Neural crest cell (in vitro differentiated cells): ENCODE measurements at regions not wholly inside any gene's neighbourhood (a gene's known extent, or its start where the extent isn't known, plus 50 kb on each side); places are given as distances from the start of the nearest gene placed in this dataset.

Experiments
- DNase-seq: peaks from one replicate; pipeline ENCODE4 v3.0.0; 2021; ENCODE audit warnings: low read depth, mixed read lengths, low spot score
- H3K27ac Mint-ChIP-seq: one replicate; pipeline ENCODE4 v1.8.0; 2021; ENCODE audit warnings: mild to moderate bottlenecking, mixed read lengths; ENCODE audit not compliant: unreplicated experiment
- H3K27me3 Mint-ChIP-seq: 2 replicates; pipeline ENCODE4 v1.8.0; 2021; ENCODE audit warnings: low read depth, mild to moderate bottlenecking, mixed read lengths
- H3K36me3 Mint-ChIP-seq: 2 replicates; pipeline ENCODE4 v1.8.0; 2021; ENCODE audit warnings: low read depth, mild to moderate bottlenecking, mixed read lengths
- H3K4me1 Mint-ChIP-seq: 2 replicates; pipeline ENCODE4 v1.8.0; 2021; ENCODE audit warnings: mixed read lengths
- H3K4me3 Mint-ChIP-seq: one replicate; pipeline ENCODE4 v1.8.0; 2021; ENCODE audit warnings: mild to moderate bottlenecking, mixed read lengths
- H3K9me3 Mint-ChIP-seq: 2 replicates; pipeline ENCODE4 v1.8.0; 2021; ENCODE audit warnings: mixed read lengths
- TF ChIP-seq, protein P1 (sequence below): fragments of 200-600 bp; sonication (generic); conservative IDR thresholded peaks from 2 replicates; pipeline ENCODE4 v1.5.0; 2021; ENCODE audit warnings: antibody characterized with exemption, mild to moderate bottlenecking

DNA sequence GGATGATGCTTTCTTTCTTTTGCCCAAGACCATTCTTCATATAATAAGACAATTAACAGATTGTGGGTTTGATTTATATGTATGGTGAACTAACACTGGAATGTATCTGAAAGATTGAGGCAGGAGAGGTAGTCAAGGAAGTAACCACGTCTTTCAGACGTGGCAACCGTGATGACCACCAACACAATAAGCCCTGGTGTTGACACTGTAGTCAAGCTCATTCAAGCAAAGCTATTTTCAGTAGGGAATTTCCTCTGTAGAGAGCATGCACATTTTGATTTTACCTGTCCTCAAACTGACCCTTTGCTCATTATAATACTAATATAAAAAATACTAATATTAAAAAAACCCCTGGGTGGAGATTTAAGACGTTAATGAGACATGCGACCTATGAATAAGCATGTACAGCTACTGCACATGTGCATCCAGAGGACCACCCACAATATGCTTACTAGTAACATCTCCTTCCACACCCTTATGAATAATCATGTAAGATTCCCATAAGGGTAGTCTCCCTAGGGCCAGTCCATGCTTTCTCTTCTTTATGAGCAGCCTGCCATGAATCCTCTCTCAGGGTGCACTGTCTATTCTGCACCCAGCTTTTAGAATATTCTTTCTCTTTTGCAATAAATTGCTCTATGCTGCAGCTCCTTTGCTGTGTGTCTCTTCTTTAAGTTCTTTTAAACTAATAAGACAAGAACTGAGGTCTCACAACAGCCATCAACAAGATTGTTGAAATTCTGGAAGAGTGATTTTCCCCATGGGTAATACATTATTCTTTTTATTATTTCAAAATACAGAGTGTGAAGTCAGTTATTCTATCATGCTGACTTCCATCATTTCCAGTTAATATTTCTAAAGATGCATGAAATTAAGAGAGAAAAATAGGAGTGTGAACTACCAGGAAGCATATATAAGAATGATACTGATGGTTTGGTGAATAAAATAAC lies 151.3 kb upstream of the NPVF start:
- H3K4me1 Mint-ChIP-seq = no peaks in the 10 kb centered on the region
- peaks cover 4% of the 10 kb centered on the region for H3K9me3 Mint-ChIP-seq
- no peak for DNase-seq
- TF ChIP-seq, protein P1, sequence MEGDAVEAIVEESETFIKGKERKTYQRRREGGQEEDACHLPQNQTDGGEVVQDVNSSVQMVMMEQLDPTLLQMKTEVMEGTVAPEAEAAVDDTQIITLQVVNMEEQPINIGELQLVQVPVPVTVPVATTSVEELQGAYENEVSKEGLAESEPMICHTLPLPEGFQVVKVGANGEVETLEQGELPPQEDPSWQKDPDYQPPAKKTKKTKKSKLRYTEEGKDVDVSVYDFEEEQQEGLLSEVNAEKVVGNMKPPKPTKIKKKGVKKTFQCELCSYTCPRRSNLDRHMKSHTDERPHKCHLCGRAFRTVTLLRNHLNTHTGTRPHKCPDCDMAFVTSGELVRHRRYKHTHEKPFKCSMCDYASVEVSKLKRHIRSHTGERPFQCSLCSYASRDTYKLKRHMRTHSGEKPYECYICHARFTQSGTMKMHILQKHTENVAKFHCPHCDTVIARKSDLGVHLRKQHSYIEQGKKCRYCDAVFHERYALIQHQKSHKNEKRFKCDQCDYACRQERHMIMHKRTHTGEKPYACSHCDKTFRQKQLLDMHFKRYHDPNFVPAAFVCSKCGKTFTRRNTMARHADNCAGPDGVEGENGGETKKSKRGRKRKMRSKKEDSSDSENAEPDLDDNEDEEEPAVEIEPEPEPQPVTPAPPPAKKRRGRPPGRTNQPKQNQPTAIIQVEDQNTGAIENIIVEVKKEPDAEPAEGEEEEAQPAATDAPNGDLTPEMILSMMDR = no peak
- no peaks in the 10 kb centered on the region for H3K36me3 Mint-ChIP-seq
- no peak overlapping the region for H3K4me3 Mint-ChIP-seq
- no peaks in the 10 kb centered on the region for H3K27me3 Mint-ChIP-seq
- H3K27ac Mint-ChIP-seq = no peak overlapping the region

DNA sequence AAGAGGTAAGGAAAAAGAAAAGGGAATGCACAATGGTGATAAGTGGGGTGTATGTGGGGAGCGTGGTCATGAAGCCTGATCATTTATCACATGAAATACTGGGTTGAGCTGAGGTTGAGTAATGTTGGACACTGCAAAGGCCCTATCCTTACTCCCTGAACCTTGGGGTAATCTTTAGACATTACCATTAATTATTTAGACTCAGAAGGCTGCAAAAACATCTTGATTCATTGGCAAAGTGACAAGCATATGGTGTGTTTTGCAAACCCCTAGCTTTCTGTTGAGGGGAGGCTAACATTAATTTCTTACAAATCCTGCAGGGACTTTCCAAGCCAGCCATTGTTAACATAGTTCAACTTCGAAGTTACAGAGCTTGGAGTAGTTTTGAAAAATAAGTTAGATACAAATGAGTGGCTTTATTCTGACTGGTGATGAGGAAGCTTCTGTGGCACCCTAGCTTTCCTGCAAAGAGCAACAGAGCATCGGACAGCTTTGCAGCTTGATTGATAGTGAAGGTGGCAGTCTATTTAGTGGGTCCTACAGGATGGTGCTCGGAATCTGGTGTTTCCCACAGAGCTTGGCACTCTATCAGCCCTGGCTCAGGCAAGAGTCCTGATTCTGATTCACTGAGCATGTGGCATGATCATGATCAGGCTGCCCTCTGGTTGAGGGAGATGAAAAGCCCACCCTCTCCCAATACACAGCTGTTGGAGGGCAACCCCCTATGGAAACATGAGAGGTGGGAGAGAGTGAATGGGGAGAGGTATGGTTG lies 153.7 kb upstream of the NPVF start:
- Mint-ChIP-seq H3K27me3 (no peaks in the 10 kb centered on the region), H3K4me3 (no peak overlapping the region), H3K4me1 (no peaks in the 10 kb centered on the region), H3K27ac (no peak overlapping the region), H3K9me3 (no peaks in the 10 kb centered on the region), H3K36me3 (no peaks in the 10 kb centered on the region)
- DNase-seq = no peak
- TF ChIP-seq, protein P1 = no peak

GRCh38 chr7:25382869-25383268 lies 154.6 kb upstream of the NPVF start:
- no peak overlapping the region for H3K27ac Mint-ChIP-seq
- DNase-seq = no peak
- no peaks in the 10 kb centered on the region for H3K9me3 Mint-ChIP-seq
- H3K36me3 Mint-ChIP-seq = no peaks in the 10 kb centered on the region
- no peaks in the 10 kb centered on the region for H3K27me3 Mint-ChIP-seq
- no peaks in the 10 kb centered on the region for H3K4me1 Mint-ChIP-seq
- no peak overlapping the region for H3K4me3 Mint-ChIP-seq
- TF ChIP-seq, protein P1 = no peak

GRCh38 chr7:25383402-25383801 lies 155.1 kb upstream of the NPVF start:
- Mint-ChIP-seq H3K36me3 (no peaks in the 10 kb centered on the region), H3K27ac (no peak overlapping the region), H3K4me3 (no peak overlapping the region), H3K4me1 (no peaks in the 10 kb centered on the region), H3K9me3 (no peaks in the 10 kb centered on the region), H3K27me3 (no peaks in the 10 kb centered on the region)
- DNase-seq = no peak
- TF ChIP-seq, protein P1 = no peak

DNA sequence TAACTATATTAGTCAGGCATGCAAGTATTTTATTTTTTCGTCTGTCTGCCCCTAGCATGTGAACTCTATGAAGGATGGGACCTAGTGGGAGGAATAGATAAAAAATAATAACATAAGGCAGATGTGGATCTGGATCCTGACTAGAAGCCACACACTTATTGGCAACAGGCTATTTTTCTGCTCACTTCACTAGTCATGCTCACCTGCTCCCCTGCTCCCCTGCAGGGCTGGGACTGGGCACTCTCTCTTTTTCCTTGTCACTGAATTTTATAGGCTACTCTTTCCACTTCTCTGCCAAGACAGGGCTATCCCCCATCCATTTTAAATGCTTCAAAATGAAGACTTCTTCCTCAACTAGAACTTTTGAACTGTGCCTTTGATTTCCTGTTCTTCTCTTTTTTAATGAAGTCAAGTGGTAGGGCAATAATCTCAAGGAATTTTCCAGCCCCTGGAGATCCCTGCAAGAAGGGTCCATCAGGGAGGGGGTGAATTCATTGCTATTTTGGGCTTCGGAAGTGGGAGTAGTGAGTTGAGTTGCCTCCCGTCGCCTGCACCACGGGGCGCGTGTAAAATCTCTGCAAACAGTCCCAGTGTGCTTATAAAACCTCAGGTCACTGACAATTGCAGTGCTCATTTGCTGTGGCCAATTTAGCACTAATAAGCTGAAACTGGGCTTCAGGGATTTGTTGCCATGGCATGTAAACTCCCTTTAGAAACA lies 156.7 kb upstream of the NPVF start:
- H3K9me3 Mint-ChIP-seq = no peaks in the 10 kb centered on the region
- TF ChIP-seq, protein P1 = no peak
- no peaks in the 10 kb centered on the region for H3K36me3 Mint-ChIP-seq
- DNase-seq = no peak
- no peaks in the 10 kb centered on the region for H3K27me3 Mint-ChIP-seq
- H3K27ac Mint-ChIP-seq = no peak overlapping the region
- no peak overlapping the region for H3K4me3 Mint-ChIP-seq
- no peaks in the 10 kb centered on the region for H3K4me1 Mint-ChIP-seq
